HCT116 (cell line): ENCODE measurements at regions not wholly inside any gene's neighbourhood (a gene's known extent, or its start where the extent isn't known, plus 50 kb on each side); places are given as distances from the start of the nearest gene placed in this dataset.

ENCODE experiments used
- CTCF ChIP-seq, 3 experiments: fragments of 200-600 bp in 1 of 3; sonication (generic) in 1 of 3; IDR thresholded peaks in 2 of 3; conservative IDR thresholded peaks in 1 of 3; 2 replicates each; pipeline ENCODE4 v1.5.1; 2012 to 2017; ENCODE audit warnings: low read depth in 2 of 3, low read length in 2 of 3, antibody characterized with exemption in 1 of 3, borderline replicate concordance in 1 of 3, control low read depth in 1 of 3, mild to moderate bottlenecking in 1 of 3, mixed read lengths in 1 of 3, mixed run types in 1 of 3, moderate library complexity in 1 of 3; ENCODE audit not compliant: insufficient read depth in 1 of 3
- ELF1 ChIP-seq: IDR thresholded peaks from 2 replicates; pipeline ENCODE4 v1.6.1; 2012; ENCODE audit warnings: low read depth, borderline replicate concordance
- EZH2phosphoT487 ChIP-seq: fragments of 200-600 bp; IDR thresholded peaks from 2 replicates; pipeline ENCODE4 v1.6.1; 2018; ENCODE audit warnings: antibody characterized with exemption, borderline replicate concordance
- POLR2A ChIP-seq: IDR thresholded peaks from 2 replicates; pipeline ENCODE4 v1.7.0; 2011; ENCODE audit warnings: borderline replicate concordance; ENCODE audit not compliant: insufficient read depth, insufficient read length; ENCODE audit errors: extremely low read depth
- POLR2AphosphoS5 ChIP-seq: IDR thresholded peaks from 2 replicates; pipeline ENCODE4 v1.6.1; 2011; ENCODE audit warnings: mild to moderate bottlenecking, low read depth, low read length, moderate library complexity
- TCF7L2 ChIP-seq: IDR thresholded peaks from 2 replicates; pipeline ENCODE4 v1.7.0; 2011; ENCODE audit warnings: borderline replicate concordance, inconsistent platforms; ENCODE audit not compliant: insufficient read depth, insufficient read length; ENCODE audit errors: extremely low read depth
- YY1 ChIP-seq: IDR thresholded peaks from 2 replicates; pipeline ENCODE4 v1.6.1; 2011; ENCODE audit warnings: low read length, low read depth, moderate library complexity, mild to moderate bottlenecking; ENCODE audit not compliant: insufficient replicate concordance; ENCODE audit errors: extremely low read depth
- ZNF274 ChIP-seq: fragments of 200-500 bp; sonication (Bioruptor generic); IDR thresholded peaks from 2 replicates; pipeline ENCODE4 v1.6.1; 2014; ENCODE audit warnings: mild to moderate bottlenecking, low read depth, low read length, inconsistent platforms
- TF ChIP-seq, protein P1 (sequence below): IDR thresholded peaks from 2 replicates; pipeline ENCODE4 v1.6.1; 2012

DNA sequence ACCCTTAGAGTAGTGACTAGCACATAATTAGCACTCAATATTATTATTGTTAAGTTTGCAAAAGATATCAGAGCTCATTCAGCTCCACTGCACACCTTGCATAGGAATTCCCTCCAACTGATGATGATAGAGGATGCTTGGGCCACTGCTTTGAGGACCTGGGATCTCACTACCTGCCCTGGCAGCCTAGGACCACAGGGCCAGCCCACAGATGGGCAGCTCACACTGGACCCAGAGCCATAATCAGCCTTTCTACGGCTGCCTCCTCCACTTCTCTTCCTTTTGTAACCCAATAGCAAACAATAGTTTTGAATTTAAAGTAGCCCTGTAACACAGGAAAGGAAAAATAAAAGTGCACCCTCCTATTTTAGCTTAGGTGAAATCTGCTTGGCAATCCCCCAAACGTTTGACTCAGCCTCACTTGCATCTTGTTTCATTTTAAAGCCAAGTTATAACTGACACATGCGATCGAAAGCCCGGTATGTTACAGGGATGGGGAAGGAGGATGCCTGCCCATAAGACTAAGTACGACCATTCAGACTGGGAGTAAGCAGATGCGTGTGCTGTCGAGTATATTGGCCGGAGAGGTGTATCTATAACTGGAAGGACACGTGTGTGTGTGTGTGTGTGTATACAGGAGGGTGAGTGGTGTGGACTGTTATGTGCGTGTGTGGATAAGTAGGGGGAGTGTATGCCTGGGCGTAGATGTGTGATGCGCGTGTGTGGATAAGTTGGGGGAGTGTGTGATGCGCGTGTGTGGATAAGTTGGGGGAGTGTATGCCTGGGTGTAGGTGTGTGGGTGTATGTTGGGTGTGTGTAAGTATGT, 65.9 kb downstream of the CPN2 start:
- TF ChIP-seq ELF1 (no peak), POLR2AphosphoS5 (no peak), CTCF (IDR thresholded peaks at IDR 0.05 in 2 of 3, conservative IDR thresholded peaks at IDR 0.05 in 1 of 3; ENCODE audit: borderline replicate concordance in 1 of 3, insufficient read depth in 1 of 3, low read depth in 2 of 3, low read length in 2 of 3) (no peak), YY1 (no peak), EZH2phosphoT487 (no peak), TCF7L2 (no peak), ZNF274 (no peak), POLR2A (no peak)
- TF ChIP-seq, protein P1, sequence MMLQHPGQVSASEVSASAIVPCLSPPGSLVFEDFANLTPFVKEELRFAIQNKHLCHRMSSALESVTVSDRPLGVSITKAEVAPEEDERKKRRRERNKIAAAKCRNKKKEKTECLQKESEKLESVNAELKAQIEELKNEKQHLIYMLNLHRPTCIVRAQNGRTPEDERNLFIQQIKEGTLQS: no peak
